OCI-LY7 (cell line): ENCODE measurements at regions not wholly inside any gene's neighbourhood (a gene's known extent, or its start where the extent isn't known, plus 50 kb on each side); places are given as distances from the start of the nearest gene placed in this dataset.

Experiments used
- BruUV-seq: library from RNA; stranded (reverse); fragments of 400-500 nt; replicated peaks from 2 replicates; lab custom pipeline; 2021; lab: Mats Ljungman, UMichigan
- CTCF ChIA-PET: fragments of 300-600 bp; sonication (Branson Sonifier 250); formaldehyde crosslinking; loops from one replicate; lab custom pipeline; 2022; ENCODE audit warnings: antibody characterized with exemption; ENCODE audit not compliant: unreplicated experiment; lab: Charles Lee
- POLR2A ChIA-PET: fragments of 300-600 bp; sonication (Branson Sonifier 250); formaldehyde crosslinking; loops from one replicate; lab custom pipeline; 2022; ENCODE audit warnings: antibody characterized with exemption; lab: Charles Lee
- DNase-seq: peaks from one replicate; pipeline ENCODE4 v3.0.0-alpha.2; 2015; ENCODE audit warnings: low spot score
- H2AFZ ChIP-seq: fragments of 200-600 bp; sonication (generic), shearing (Covaris generic); 2 replicates; pipeline ENCODE4 v1.6.1; 2014; ENCODE audit warnings: mild to moderate bottlenecking, antibody characterized with exemption, low read length, moderate library complexity
- H3K27ac ChIP-seq: fragments of 200-600 bp; sonication (generic); 2 replicates; pipeline ENCODE4 v1.5.1; 2014; ENCODE audit warnings: mixed run types, low read depth, mild to moderate bottlenecking, moderate library complexity, low read length, inconsistent platforms; ENCODE audit not compliant: poor library complexity, severe bottlenecking
- H3K36me3 ChIP-seq: fragments of 200-600 bp; sonication (generic); 2 replicates; pipeline ENCODE4 v1.6.1; 2014; ENCODE audit warnings: mild to moderate bottlenecking, antibody characterized with exemption, low read length, moderate library complexity, mixed read lengths; ENCODE audit not compliant: insufficient read depth
- H3K4me1 ChIP-seq: fragments of 200-600 bp; sonication (generic); 2 replicates; pipeline ENCODE4 v1.5.1; 2014; ENCODE audit warnings: mild to moderate bottlenecking, low read length; ENCODE audit not compliant: insufficient read depth, poor library complexity, severe bottlenecking
- H3K4me2 ChIP-seq: fragments of 200-600 bp; sonication (generic); 2 replicates; pipeline ENCODE4 v1.6.1; 2014; ENCODE audit warnings: mild to moderate bottlenecking, low read length
- H3K4me3 ChIP-seq: fragments of 200-600 bp; sonication (generic); 2 replicates; pipeline ENCODE4 v1.5.1; 2014; ENCODE audit warnings: mild to moderate bottlenecking, low read depth, low read length; ENCODE audit not compliant: poor library complexity, severe bottlenecking
- H3K79me2 ChIP-seq: fragments of 200-600 bp; sonication (generic); 2 replicates; pipeline ENCODE4 v1.6.1; 2016; ENCODE audit warnings: low read depth, mild to moderate bottlenecking, low read length, moderate library complexity, mixed read lengths; ENCODE audit not compliant: insufficient read depth
- H3K9me2 ChIP-seq: fragments of 200-600 bp; sonication (generic); 2 replicates; pipeline ENCODE4 v1.6.1; 2016; ENCODE audit warnings: mild to moderate bottlenecking, low read length, mixed read lengths; ENCODE audit not compliant: insufficient read depth
- H3K9me3 ChIP-seq: fragments of 200-600 bp; sonication (generic); 2 replicates; pipeline ENCODE4 v1.6.1; 2014; ENCODE audit warnings: mild to moderate bottlenecking, mixed run types, low read length, mixed read lengths
- H4K20me1 ChIP-seq: fragments of 200-600 bp; sonication (generic); 2 replicates; pipeline ENCODE4 v1.6.1; 2014; ENCODE audit warnings: mild to moderate bottlenecking, antibody characterized with exemption, low read length, moderate library complexity, mixed read lengths; ENCODE audit not compliant: insufficient read depth
- CTCF ChIP-seq: fragments of 200-600 bp; sonication (generic); conservative IDR thresholded peaks from 2 replicates; pipeline ENCODE4 v1.5.1; 2014; ENCODE audit warnings: mild to moderate bottlenecking, antibody characterized with exemption, low read length, moderate library complexity, mixed read lengths
- EZH2phosphoT487 ChIP-seq: fragments of 200-600 bp; sonication (generic); IDR thresholded peaks from 2 replicates; pipeline ENCODE4 v1.6.1; 2018; ENCODE audit warnings: low read depth, borderline replicate concordance, mild to moderate bottlenecking, mixed run types, antibody characterized with exemption, low read length, moderate library complexity, mixed read lengths
- intact Hi-C: fragments of 100-400 bp; cut with micrococcal nuclease; formaldehyde crosslinking; loops from one replicate; pipeline ENCODE4 v1.10.0; 2022; ENCODE audit not compliant: unreplicated experiment

- no TSS peak for BruUV-seq
These were observed 90.9 kb upstream of the CISTR start for GRCh38 chr12:53842686-53843085.

GRCh38 chr12:53843545-53843944 lies 91.8 kb upstream of the CISTR start:
- H3K9me3 ChIP-seq, result no peaks in the 10 kb centered on the region
- H3K79me2 ChIP-seq, result no peaks in the 10 kb centered on the region
- CTCF ChIA-PET, result no interaction called here
- TF ChIP-seq CTCF, result no peak
- no peak overlapping the region for H3K4me2 ChIP-seq
- no peak overlapping the region for H3K27ac ChIP-seq
- intact Hi-C loops, result no loop called here
- H3K9me2 ChIP-seq, result no peaks in the 10 kb centered on the region
- no TSS peak for BruUV-seq
- DNase-seq, result no peak
- H3K4me1 ChIP-seq, result no peaks in the 10 kb centered on the region
- H3K4me3 ChIP-seq, result no peak overlapping the region
- no peak overlapping the region for H2AFZ ChIP-seq
- H3K36me3 ChIP-seq, result no peaks in the 10 kb centered on the region
- H4K20me1 ChIP-seq, result no peaks in the 10 kb centered on the region
- POLR2A ChIA-PET, result no interaction called here

More at GRCh38 chr12:53842686-53843085, 90.9 kb upstream of the CISTR start:
- Histone ChIP-seq H3K4me3 (no peak overlapping the region), H2AFZ (no peak overlapping the region), H3K4me1 (no peaks in the 10 kb centered on the region), H3K79me2 (no peaks in the 10 kb centered on the region), H3K4me2 (no peak overlapping the region), H3K27ac (no peak overlapping the region), H3K9me3 (no peaks in the 10 kb centered on the region), H3K9me2 (no peaks in the 10 kb centered on the region), H4K20me1 (no peaks in the 10 kb centered on the region), H3K36me3 (no peaks in the 10 kb centered on the region)
- TF ChIP-seq EZH2phosphoT487 (no peak), CTCF (no peak)
- DNase-seq, result no peak
- ChIA-PET POLR2A (no interaction called here), CTCF (no interaction called here)
- intact Hi-C loops, result no loop called here

- Histone ChIP-seq H2AFZ (no peak overlapping the region), H3K9me2 (no peaks in the 10 kb centered on the region), H3K27ac (no peak overlapping the region), H3K4me3 (no peak overlapping the region), H3K79me2 (no peaks in the 10 kb centered on the region), H3K9me3 (no peaks in the 10 kb centered on the region), H3K36me3 (no peaks in the 10 kb centered on the region), H4K20me1 (no peaks in the 10 kb centered on the region), H3K4me1 (no peaks in the 10 kb centered on the region), H3K4me2 (no peak overlapping the region)
- TF ChIP-seq CTCF (no peak), EZH2phosphoT487 (no peak)
- intact Hi-C loops, result no loop called here
- BruUV-seq, result no TSS peak
- ChIA-PET POLR2A (no interaction called here), CTCF (no interaction called here)
- DNase-seq, result no peak
These were observed 93.4 kb upstream of the HOXC13 start for GRCh38 chr12:53844994-53845844.
